ENCODE measurements at regions not wholly inside any gene's neighbourhood (a gene's known extent, or its start where the extent isn't known, plus 50 kb on each side); places are given as distances from the start of the nearest gene placed in this dataset.

- Histone ChIP-seq H2AFZ (ENCODE audit: low read length) (no peak overlapping the region), H3K27me3 (ENCODE audit: control insufficient read depth in 3 of 3, insufficient read depth in 3 of 3, low read depth in 1 of 3, low read length in 3 of 3) (no peaks in the 10 kb centered on the region), H3K14ac (ENCODE audit: low read length) (no peak overlapping the region), H3K4me2 (ENCODE audit: insufficient read depth, low read length, poor library complexity, severe bottlenecking) (no peak overlapping the region), H3K4me1 (ENCODE audit: control insufficient read depth in 2 of 2, insufficient read depth in 1 of 2, low read depth in 1 of 2, low read length in 2 of 2) (peaks cover under 1 to 3% of the 10 kb centered on the region in 2 donors), H2BK5ac (ENCODE audit: low read length) (no peak overlapping the region), H3K9me3 (replicated peaks in 1 of 2; ENCODE audit: control insufficient read depth in 2 of 2, insufficient read depth in 1 of 2, low read depth in 1 of 2, low read length in 2 of 2) (peaks cover 0 to 6% of the 10 kb centered on the region in 2 donors), H2BK120ac (ENCODE audit: low read depth, low read length) (no peak overlapping the region), H2BK12ac (ENCODE audit: low read length) (no peak overlapping the region), H2AK5ac (ENCODE audit: low read depth, low read length) (no peak overlapping the region), H3K4me3 (ENCODE audit: low read length in 2 of 2) (no peak overlapping the region), H3K23ac (ENCODE audit: low read depth, low read length, poor library complexity) (no peak overlapping the region), H2BK15ac (ENCODE audit: low read length) (no peak overlapping the region), H3K27ac (replicated peaks; ENCODE audit: low read length) (no peak overlapping the region), H3K79me1 (ENCODE audit: low read depth, low read length) (no peaks in the 10 kb centered on the region), H4K91ac (ENCODE audit: low read depth, low read length, poor library complexity) (no peak overlapping the region), H3K36me3 (replicated peaks in 1 of 2; ENCODE audit: control insufficient read depth in 2 of 2, insufficient read depth in 2 of 2, low read length in 2 of 2) (no peaks in the 10 kb centered on the region), H3K18ac (ENCODE audit: low read length) (peak overlapping the region; percentile 30), H3K9ac (ENCODE audit: low read depth, low read length, poor library complexity) (no peak overlapping the region), H3K4ac (ENCODE audit: low read length) (no peak overlapping the region), H4K8ac (ENCODE audit: low read depth, low read length) (no peak overlapping the region)
- DNase-seq (ENCODE audit: low spot score), result no peak
- WGBS, 2 donors (ENCODE audit: extremely low coverage in 2 of 2, insufficient read length in 2 of 2, insufficient replicate concordance in 1 of 2), result no CpG with 5 or more reads among the region's 2 CpGs
Measured at GRCh38 chr22:27219036-27219435, 561.6 kb downstream of the MIAT start.

GRCh38 chr22:27220339-27220738 lies 563.0 kb downstream of the MIAT start:
- no peaks in the 10 kb centered on the region for H3K79me1 ChIP-seq (ENCODE audit: low read depth, low read length)
- WGBS, 2 donors (ENCODE audit: extremely low coverage in 2 of 2, insufficient read length in 2 of 2, insufficient replicate concordance in 1 of 2), result no CpG with 5 or more reads among the region's 5 CpGs
- H3K14ac ChIP-seq (ENCODE audit: low read length), result no peak overlapping the region
- no peak overlapping the region for H3K4me2 ChIP-seq (ENCODE audit: insufficient read depth, low read length, poor library complexity, severe bottlenecking)
- no peak overlapping the region for H2BK15ac ChIP-seq (ENCODE audit: low read length)
- H4K8ac ChIP-seq (ENCODE audit: low read depth, low read length), result no peak overlapping the region
- no peak overlapping the region for H4K91ac ChIP-seq (ENCODE audit: low read depth, low read length, poor library complexity)
- H3K27me3 ChIP-seq (ENCODE audit: control insufficient read depth in 3 of 3, insufficient read depth in 3 of 3, low read depth in 1 of 3, low read length in 3 of 3), result no peaks in the 10 kb centered on the region
- peaks cover 0 to 9% of the 10 kb centered on the region in 2 donors for H3K9me3 ChIP-seq (replicated peaks in 1 of 2; ENCODE audit: control insufficient read depth in 2 of 2, insufficient read depth in 1 of 2, low read depth in 1 of 2, low read length in 2 of 2)
- no peak overlapping the region for H3K4me3 ChIP-seq (ENCODE audit: low read length in 2 of 2)
- H3K4me1 ChIP-seq (ENCODE audit: control insufficient read depth in 2 of 2, insufficient read depth in 1 of 2, low read depth in 1 of 2, low read length in 2 of 2), result peaks cover 2 to 11% of the 10 kb centered on the region in 2 donors
- no peak overlapping the region for H3K27ac ChIP-seq (replicated peaks; ENCODE audit: low read length)
- H3K4ac ChIP-seq (ENCODE audit: low read length), result no peak overlapping the region
- no peak overlapping the region for H2BK5ac ChIP-seq (ENCODE audit: low read length)
- no peak overlapping the region for H3K23ac ChIP-seq (ENCODE audit: low read depth, low read length, poor library complexity)
- no peaks in the 10 kb centered on the region for H3K36me3 ChIP-seq (replicated peaks in 1 of 2; ENCODE audit: control insufficient read depth in 2 of 2, insufficient read depth in 2 of 2, low read length in 2 of 2)
- H2AFZ ChIP-seq (ENCODE audit: low read length), result peak overlapping the region; percentile 12
- no peak overlapping the region for H2BK120ac ChIP-seq (ENCODE audit: low read depth, low read length)
- no peak overlapping the region for H2BK12ac ChIP-seq (ENCODE audit: low read length)
- H2AK5ac ChIP-seq (ENCODE audit: low read depth, low read length), result no peak overlapping the region
- H3K18ac ChIP-seq (ENCODE audit: low read length), result peak overlapping the region; percentile 9
- DNase-seq (ENCODE audit: low spot score), result no peak
- no peak overlapping the region for H3K9ac ChIP-seq (ENCODE audit: low read depth, low read length, poor library complexity)

- no peak overlapping the region for H4K91ac ChIP-seq (ENCODE audit: low read depth, low read length, poor library complexity)
- H3K9me3 ChIP-seq (replicated peaks in 1 of 2; ENCODE audit: control insufficient read depth in 2 of 2, insufficient read depth in 1 of 2, low read depth in 1 of 2, low read length in 2 of 2), result peaks cover 0 to 9% of the 10 kb centered on the region in 2 donors
- no peak overlapping the region for H2BK12ac ChIP-seq (ENCODE audit: low read length)
- H2BK120ac ChIP-seq (ENCODE audit: low read depth, low read length), result no peak overlapping the region
- no peak overlapping the region for H2AFZ ChIP-seq (ENCODE audit: low read length)
- H3K9ac ChIP-seq (ENCODE audit: low read depth, low read length, poor library complexity), result no peak overlapping the region
- no peaks in the 10 kb centered on the region for H3K27me3 ChIP-seq (ENCODE audit: control insufficient read depth in 3 of 3, insufficient read depth in 3 of 3, low read depth in 1 of 3, low read length in 3 of 3)
- no peaks in the 10 kb centered on the region for H3K36me3 ChIP-seq (replicated peaks in 1 of 2; ENCODE audit: control insufficient read depth in 2 of 2, insufficient read depth in 2 of 2, low read length in 2 of 2)
- H3K18ac ChIP-seq (ENCODE audit: low read length), result no peak overlapping the region
- no peak overlapping the region for H3K4me3 ChIP-seq (ENCODE audit: low read length in 2 of 2)
- no peak overlapping the region for H2AK5ac ChIP-seq (ENCODE audit: low read depth, low read length)
- no peak overlapping the region for H3K23ac ChIP-seq (ENCODE audit: low read depth, low read length, poor library complexity)
- no peaks in the 10 kb centered on the region for H3K79me1 ChIP-seq (ENCODE audit: low read depth, low read length)
- H4K8ac ChIP-seq (ENCODE audit: low read depth, low read length), result no peak overlapping the region
- H2BK15ac ChIP-seq (ENCODE audit: low read length), result no peak overlapping the region
- H3K4ac ChIP-seq (ENCODE audit: low read length), result no peak overlapping the region
- H3K14ac ChIP-seq (ENCODE audit: low read length), result no peak overlapping the region
- no peak overlapping the region for H2BK5ac ChIP-seq (ENCODE audit: low read length)
- DNase-seq (ENCODE audit: low spot score), result no peak
- peaks cover 2 to 11% of the 10 kb centered on the region in 2 donors for H3K4me1 ChIP-seq (ENCODE audit: control insufficient read depth in 2 of 2, insufficient read depth in 1 of 2, low read depth in 1 of 2, low read length in 2 of 2)
- H3K27ac ChIP-seq (replicated peaks; ENCODE audit: low read length), result no peak overlapping the region
- H3K4me2 ChIP-seq (ENCODE audit: insufficient read depth, low read length, poor library complexity, severe bottlenecking), result no peak overlapping the region
Measured at GRCh38 chr22:27222178-27222577, 564.8 kb downstream of the MIAT start.

GRCh38 chr22:27223317-27224177 lies 566.2 kb downstream of the MIAT start:
- Histone ChIP-seq H4K8ac (ENCODE audit: low read depth, low read length) (no peak overlapping the region), H2BK5ac (ENCODE audit: low read length) (no peak overlapping the region), H3K14ac (ENCODE audit: low read length) (no peak overlapping the region), H2BK12ac (ENCODE audit: low read length) (no peak overlapping the region), H3K36me3 (replicated peaks in 1 of 2; ENCODE audit: control insufficient read depth in 2 of 2, insufficient read depth in 2 of 2, low read length in 2 of 2) (no peaks in the 10 kb centered on the region), H3K4ac (ENCODE audit: low read length) (no peak overlapping the region), H3K27ac (replicated peaks; ENCODE audit: low read length) (no peak overlapping the region), H2BK120ac (ENCODE audit: low read depth, low read length) (no peak overlapping the region), H3K18ac (ENCODE audit: low read length) (no peak overlapping the region), H3K4me2 (ENCODE audit: insufficient read depth, low read length, poor library complexity, severe bottlenecking) (no peak overlapping the region), H3K23ac (ENCODE audit: low read depth, low read length, poor library complexity) (no peak overlapping the region), H4K91ac (ENCODE audit: low read depth, low read length, poor library complexity) (no peak overlapping the region), H3K79me1 (ENCODE audit: low read depth, low read length) (no peaks in the 10 kb centered on the region), H3K4me1 (ENCODE audit: control insufficient read depth in 2 of 2, insufficient read depth in 1 of 2, low read depth in 1 of 2, low read length in 2 of 2) (peaks cover 2 to 11% of the 10 kb centered on the region in 2 donors), H2AFZ (ENCODE audit: low read length) (no peak overlapping the region), H3K4me3 (ENCODE audit: low read length in 2 of 2) (no peak overlapping the region), H3K27me3 (ENCODE audit: control insufficient read depth in 3 of 3, insufficient read depth in 3 of 3, low read depth in 1 of 3, low read length in 3 of 3) (no peaks in the 10 kb centered on the region), H3K9me3 (replicated peaks in 1 of 2; ENCODE audit: control insufficient read depth in 2 of 2, insufficient read depth in 1 of 2, low read depth in 1 of 2, low read length in 2 of 2) (peaks cover 0 to 9% of the 10 kb centered on the region in 2 donors), H3K9ac (ENCODE audit: low read depth, low read length, poor library complexity) (no peak overlapping the region), H2BK15ac (ENCODE audit: low read length) (no peak overlapping the region), H2AK5ac (ENCODE audit: low read depth, low read length) (no peak overlapping the region)
- DNase-seq (ENCODE audit: low spot score), result no peak
- WGBS, 2 donors (ENCODE audit: extremely low coverage in 2 of 2, insufficient read length in 2 of 2, insufficient replicate concordance in 1 of 2), result no CpG with 5 or more reads among the region's 3 CpGs

Data from neuronal stem cell (in vitro differentiated cells).